SK-N-SH treated with all-trans-retinoic acid at 6 μM for 48 hours (cell line): ENCODE measurements at regions not wholly inside any gene's neighbourhood (a gene's known extent, or its start where the extent isn't known, plus 50 kb on each side); places are given as distances from the start of the nearest gene placed in this dataset.

ENCODE experiments used
- ATAC-seq: fragments of 200-7000 bp; cut with Tn5 transposase; 3 replicates; pipeline ENCODE4 v1.9.1; 2020; ENCODE audit warnings: mild to moderate bottlenecking, moderate library complexity
- BACH2 ChIP-seq: fragments of 250-450 bp; sonication (Bioruptor Pico); IDR thresholded peaks from 2 replicates; pipeline ENCODE4 v1.9.0; 2021; ENCODE audit warnings: mild to moderate bottlenecking, borderline replicate concordance
- CREB5 ChIP-seq: fragments of 250-450 bp; sonication (Bioruptor Pico); IDR thresholded peaks from 2 replicates; pipeline ENCODE4 v1.5.1; 2020; ENCODE audit warnings: low read depth, mild to moderate bottlenecking, moderate library complexity
- CSRNP3 ChIP-seq: fragments of 250-450 bp; sonication (Bioruptor Pico); IDR thresholded peaks from 2 replicates; pipeline ENCODE4 v1.5.1; 2021; ENCODE audit warnings: mild to moderate bottlenecking, moderate library complexity
- ESRRG ChIP-seq: fragments of 250-450 bp; sonication (Bioruptor Pico); IDR thresholded peaks from 2 replicates; pipeline ENCODE4 v1.6.1; 2021; ENCODE audit warnings: mild to moderate bottlenecking
- GLIS3 ChIP-seq: fragments of 250-450 bp; sonication (Bioruptor Pico); IDR thresholded peaks from 2 replicates; pipeline ENCODE4 v1.5.0; 2020; ENCODE audit warnings: mild to moderate bottlenecking, moderate library complexity
- ISL1 ChIP-seq: fragments of 250-450 bp; sonication (Bioruptor Pico); IDR thresholded peaks from 2 replicates; pipeline ENCODE4 v2.1.2; 2022; ENCODE audit warnings: mild to moderate bottlenecking, moderate library complexity
- OSR1 ChIP-seq: fragments of 250-450 bp; sonication (Bioruptor Pico); IDR thresholded peaks from 2 replicates; pipeline ENCODE4 v1.8.0; 2022; ENCODE audit warnings: moderate library complexity, mild to moderate bottlenecking, inconsistent platforms
- PATZ1 ChIP-seq: fragments of 250-450 bp; sonication (Bioruptor Pico); IDR thresholded peaks from 2 replicates; pipeline ENCODE4 v1.8.0; 2020; ENCODE audit warnings: mild to moderate bottlenecking, moderate library complexity, borderline replicate concordance
- POU6F1 ChIP-seq: fragments of 250-450 bp; sonication (Bioruptor Pico); IDR thresholded peaks from 2 replicates; pipeline ENCODE4 v1.8.0; 2021; ENCODE audit warnings: low read depth, mild to moderate bottlenecking, moderate library complexity, borderline replicate concordance
- PPARA ChIP-seq: fragments of 250-450 bp; sonication (Bioruptor Pico); IDR thresholded peaks from 2 replicates; pipeline ENCODE4 v1.5.0; 2020; ENCODE audit warnings: mild to moderate bottlenecking, borderline replicate concordance
- RARB ChIP-seq: fragments of 250-450 bp; sonication (Bioruptor Pico); IDR thresholded peaks from 2 replicates; pipeline ENCODE4 v1.8.0; 2021; ENCODE audit warnings: mild to moderate bottlenecking, moderate library complexity
- SNAI2 ChIP-seq: fragments of 250-450 bp; sonication (Bioruptor Pico); IDR thresholded peaks from 2 replicates; pipeline ENCODE4 v1.5.0; 2020; ENCODE audit warnings: mild to moderate bottlenecking, moderate library complexity
- TCF4 ChIP-seq: fragments of 250-450 bp; sonication (Bioruptor Pico); IDR thresholded peaks from 2 replicates; pipeline ENCODE4 v1.8.0; 2021; ENCODE audit warnings: mild to moderate bottlenecking, moderate library complexity, borderline replicate concordance
- TOX ChIP-seq: fragments of 250-450 bp; sonication (Bioruptor Pico); IDR thresholded peaks from 2 replicates; pipeline ENCODE4 v1.8.0; 2021; ENCODE audit warnings: mild to moderate bottlenecking, moderate library complexity, borderline replicate concordance
- TSHZ2 ChIP-seq: fragments of 250-450 bp; sonication (Bioruptor Pico); IDR thresholded peaks from 2 replicates; pipeline ENCODE4 v1.5.0; 2020; ENCODE audit warnings: mild to moderate bottlenecking, moderate library complexity
- ZC3H10 ChIP-seq: fragments of 250-450 bp; sonication (Bioruptor Pico); IDR thresholded peaks from 2 replicates; pipeline ENCODE4 v1.5.1; 2021; ENCODE audit warnings: mild to moderate bottlenecking, moderate library complexity
- ZFP3 ChIP-seq: fragments of 250-450 bp; sonication (Bioruptor Pico); IDR thresholded peaks from 2 replicates; pipeline ENCODE4 v1.5.0; 2020; ENCODE audit warnings: mild to moderate bottlenecking, moderate library complexity
- ZFP30 ChIP-seq: fragments of 450-650 bp; formaldehyde crosslinking; IDR thresholded peaks from 2 replicates; pipeline ENCODE4 v1.5.0; 2022; ENCODE audit warnings: mild to moderate bottlenecking, moderate library complexity
- ZNF565 ChIP-seq: fragments of 450-650 bp; formaldehyde crosslinking; conservative IDR thresholded peaks from 2 replicates; pipeline ENCODE4 v1.5.0; 2020; ENCODE audit warnings: low read depth, mild to moderate bottlenecking, moderate library complexity
- ZNF70 ChIP-seq: fragments of 450-650 bp; formaldehyde crosslinking; IDR thresholded peaks from 2 replicates; pipeline ENCODE4 v1.5.0; 2020; ENCODE audit warnings: mild to moderate bottlenecking, moderate library complexity
- ZNF8 ChIP-seq: fragments of 450-650 bp; formaldehyde crosslinking; IDR thresholded peaks from 2 replicates; pipeline ENCODE4 v1.5.0; 2020; ENCODE audit warnings: mild to moderate bottlenecking, moderate library complexity

GRCh38 chr9:16143310-16143709 is 590.5 kb downstream of the CCDC171 start:
- no peak for ATAC-seq
- TF ChIP-seq ZNF565 (CRISPR knock-in tag), result no peak
- TF ChIP-seq PPARA (CRISPR knock-in tag), result no peak
- TF ChIP-seq RARB (CRISPR knock-in tag), result no peak
- no peak for TF ChIP-seq OSR1 (CRISPR knock-in tag)
- no peak for TF ChIP-seq SNAI2 (CRISPR knock-in tag)
- TF ChIP-seq ZNF8 (CRISPR knock-in tag), result no peak
- TF ChIP-seq ZNF70 (CRISPR knock-in tag), result no peak
- TF ChIP-seq TOX (CRISPR knock-in tag), result no peak
- no peak for TF ChIP-seq ZFP30 (CRISPR knock-in tag)
- TF ChIP-seq CREB5 (CRISPR knock-in tag), result no peak
- no peak for TF ChIP-seq PATZ1 (CRISPR knock-in tag)
- TF ChIP-seq CSRNP3, result no peak
- TF ChIP-seq ISL1 (CRISPR knock-in tag), result no peak
- no peak for TF ChIP-seq ZC3H10
- no peak for TF ChIP-seq POU6F1
- no peak for TF ChIP-seq GLIS3

GRCh38 chr9:16143947-16144890 is 591.4 kb downstream of the CCDC171 start:
- peak; percentile 33; the same call in 2 of the 3 replicates for ATAC-seq
- no peak for TF ChIP-seq GLIS3
- TF ChIP-seq ISL1 (CRISPR knock-in tag), result no peak
- no peak for TF ChIP-seq TCF4 (CRISPR knock-in tag)
- TF ChIP-seq TSHZ2 (CRISPR knock-in tag), result no peak
- no peak for TF ChIP-seq CREB5 (CRISPR knock-in tag)
- TF ChIP-seq CSRNP3, result no peak
- TF ChIP-seq RARB (CRISPR knock-in tag), result no peak
- no peak for TF ChIP-seq TOX (CRISPR knock-in tag)
- no peak for TF ChIP-seq ZFP30 (CRISPR knock-in tag)
- no peak for TF ChIP-seq ZFP3 (CRISPR knock-in tag)
- TF ChIP-seq ZNF70 (CRISPR knock-in tag), result no peak
- TF ChIP-seq POU6F1, result no peak
- TF ChIP-seq PPARA (CRISPR knock-in tag), result no peak
- no peak for TF ChIP-seq BACH2 (CRISPR knock-in tag)
- TF ChIP-seq SNAI2 (CRISPR knock-in tag), result no peak
- no peak for TF ChIP-seq ZNF565 (CRISPR knock-in tag)
- TF ChIP-seq PATZ1 (CRISPR knock-in tag), result no peak
- TF ChIP-seq ESRRG (CRISPR knock-in tag), result no peak
- no peak for TF ChIP-seq ZC3H10
